ENCODE measurements at regions not wholly inside any gene's neighbourhood (a gene's known extent, or its start where the extent isn't known, plus 50 kb on each side); places are given as distances from the start of the nearest gene placed in this dataset.
"Not testable (repeated sequence)": the region's sequence is repeated elsewhere in the genome, so short reads cannot be mapped to it uniquely, and the experiment has no call there.

- Mint-ChIP-seq H3K4me1 (no peaks in the 10 kb centered on the region), H3K27ac (no peak overlapping the region), H3K4me3 (no peak overlapping the region), H3K9me3 (no peaks in the 10 kb centered on the region), H3K36me3 (no peaks in the 10 kb centered on the region), H3K27me3 (peaks cover 14% of the 10 kb centered on the region)
Measured at GRCh38 chr14:56056031-56056430, 62.2 kb upstream of the PELI2 start.

- H3K27ac Mint-ChIP-seq: no peak overlapping the region
- H3K9me3 Mint-ChIP-seq: no peaks in the 10 kb centered on the region
Measured at GRCh38 chr14:56057071-56057741, 61.0 kb upstream of the PELI2 start.

GRCh38 chr14:56057767-56058166 is 60.4 kb upstream of the PELI2 start:
- no peaks in the 10 kb centered on the region for H3K36me3 Mint-ChIP-seq
- no peaks in the 10 kb centered on the region for H3K9me3 Mint-ChIP-seq
- H3K4me1 Mint-ChIP-seq: no peaks in the 10 kb centered on the region
- H3K27me3 Mint-ChIP-seq: peaks cover 14% of the 10 kb centered on the region
- H3K4me3 Mint-ChIP-seq: no peak overlapping the region
- H3K27ac Mint-ChIP-seq: no peak overlapping the region

More at GRCh38 chr14:56057071-56057741, 61.0 kb upstream of the PELI2 start:
- peaks cover 14% of the 10 kb centered on the region for H3K27me3 Mint-ChIP-seq
- no peaks in the 10 kb centered on the region for H3K4me1 Mint-ChIP-seq
- no peaks in the 10 kb centered on the region for H3K36me3 Mint-ChIP-seq
- H3K4me3 Mint-ChIP-seq: no peak overlapping the region

- Mint-ChIP-seq H3K4me1 (no peaks in the 10 kb centered on the region), H3K9me3 (no peaks in the 10 kb centered on the region), H3K36me3 (no peaks in the 10 kb centered on the region), H3K27ac (no peak overlapping the region), H3K4me3 (no peak overlapping the region), H3K27me3 (peaks cover 13% of the 10 kb centered on the region)
Measured at GRCh38 chr14:56059054-56059453, 59.2 kb upstream of the PELI2 start.

GRCh38 chr14:56061051-56061450 is 57.2 kb upstream of the PELI2 start:
- H3K4me1 Mint-ChIP-seq: no peaks in the 10 kb centered on the region

GRCh38 chr14:56063131-56063530 is 55.1 kb upstream of the PELI2 start:
- Mint-ChIP-seq H3K27ac (no peak overlapping the region), H3K36me3 (no peaks in the 10 kb centered on the region), H3K4me1 (no peaks in the 10 kb centered on the region), H3K4me3 (no peak overlapping the region), H3K9me3 (no peaks in the 10 kb centered on the region), H3K27me3 (peaks cover 8% of the 10 kb centered on the region)

More at GRCh38 chr14:56061051-56061450, 57.2 kb upstream of the PELI2 start:
- Mint-ChIP-seq H3K27me3 (peaks cover 10% of the 10 kb centered on the region), H3K4me3 (no peak overlapping the region), H3K27ac (no peak overlapping the region), H3K36me3 (no peaks in the 10 kb centered on the region), H3K9me3 (no peaks in the 10 kb centered on the region)

- Mint-ChIP-seq H3K4me3 (no peak overlapping the region), H3K27me3 (peaks cover 6% of the 10 kb centered on the region), H3K27ac (no peak overlapping the region), H3K36me3 (no peaks in the 10 kb centered on the region), H3K9me3 (no peaks in the 10 kb centered on the region), H3K4me1 (no peaks in the 10 kb centered on the region)
Measured at GRCh38 chr14:56064513-56064912, 53.7 kb upstream of the PELI2 start.

- not testable (repeated sequence) for H3K4me3 Mint-ChIP-seq, H3K9me3 Mint-ChIP-seq, H3K27ac Mint-ChIP-seq, H3K27me3 Mint-ChIP-seq, H3K4me1 Mint-ChIP-seq, H3K36me3 Mint-ChIP-seq
Measured at GRCh38 chr14:56065199-56065598, 53.0 kb upstream of the PELI2 start.

GRCh38 chr14:56065621-56066290 is 52.5 kb upstream of the PELI2 start:
- Mint-ChIP-seq H3K27ac (no peak overlapping the region), H3K4me1 (no peaks in the 10 kb centered on the region)

More at GRCh38 chr14:56065621-56066290, 52.5 kb upstream of the PELI2 start:
- Mint-ChIP-seq H3K27me3 (peaks cover 3% of the 10 kb centered on the region), H3K4me3 (no peak overlapping the region), H3K9me3 (no peaks in the 10 kb centered on the region), H3K36me3 (no peaks in the 10 kb centered on the region)
